ENCODE measurements at regions not wholly inside any gene's neighbourhood (a gene's known extent, or its start where the extent isn't known, plus 50 kb on each side); places are given as distances from the start of the nearest gene placed in this dataset.

DNA sequence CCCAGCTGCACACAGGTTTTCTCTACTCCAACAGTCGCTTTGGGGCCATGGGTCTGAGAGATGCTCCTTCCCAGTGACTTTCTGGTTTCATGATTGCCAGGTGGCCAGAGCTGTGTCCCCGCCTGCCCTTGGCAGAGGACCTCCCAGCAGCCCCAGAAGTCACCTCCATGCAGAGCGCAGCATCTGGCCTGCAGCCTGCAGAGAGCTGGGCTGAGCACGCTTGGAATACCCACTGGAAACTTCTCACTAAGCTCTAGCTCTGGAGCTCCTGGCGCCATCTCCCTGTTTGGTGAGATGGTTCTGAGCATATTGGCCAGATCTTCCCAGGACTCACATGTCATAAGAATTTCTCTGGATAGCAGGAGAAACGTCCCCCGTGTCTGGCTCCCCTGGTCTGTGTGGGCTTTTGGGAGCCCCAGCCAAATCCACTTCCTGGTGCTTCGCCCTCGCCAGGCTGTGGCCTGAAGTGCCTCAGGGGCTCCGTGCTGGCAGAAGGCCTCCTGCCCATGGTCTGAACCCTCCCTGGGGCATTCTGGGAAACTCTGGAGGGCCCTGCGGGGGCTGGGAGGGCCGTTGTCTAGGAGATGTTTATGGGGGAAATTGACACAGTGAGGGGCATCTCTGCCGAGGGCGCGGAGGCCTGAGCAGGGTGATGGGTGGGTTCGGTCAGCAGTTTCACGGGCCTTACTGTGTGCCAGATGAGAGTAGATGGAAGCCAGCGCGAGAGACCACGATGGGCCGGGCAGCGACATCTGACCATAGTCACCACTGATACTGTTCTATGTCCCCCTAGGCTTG, 73.2 kb upstream of the CIBAR2 start:
- peaks cover 19% of the 10 kb centered on the region for H3K36me3 ChIP-seq (ENCODE audit: low read depth)
- no peak for TF ChIP-seq EZH2 (IDR thresholded peaks at IDR 0.05; ENCODE audit: insufficient read depth, poor library complexity, severe bottlenecking)
- TF ChIP-seq EZH2phosphoT487 (IDR thresholded peaks at IDR 0.05; ENCODE audit: insufficient read depth, low read depth), result no peak
- H3K27me3 ChIP-seq (replicated peaks; ENCODE audit: insufficient read depth), result no peaks in the 10 kb centered on the region
- H3F3A ChIP-seq (ENCODE audit: insufficient read depth), result peaks cover 15% of the 10 kb centered on the region
- no peaks in the 10 kb centered on the region; the same call in 1 of the 2 replicates for H4K20me1 ChIP-seq (ENCODE audit: insufficient read depth)
- in situ Hi-C loops (cut with MboI), result no loop called here
- no peak overlapping the region for H3K9ac ChIP-seq
- peaks cover 100% of the 10 kb centered on the region for H3K79me2 ChIP-seq (ENCODE audit: insufficient read depth)
- H3K9me3 ChIP-seq (ENCODE audit: low read depth), result no peaks in the 10 kb centered on the region
- H3K4me3 ChIP-seq, result no peak overlapping the region
- no peak overlapping the region for H3K4me2 ChIP-seq (ENCODE audit: unreplicated experiment)
- H3K27ac ChIP-seq, result no peak overlapping the region
- no peak for DNase-seq
- WGBS, 2 experiments (ENCODE audit: low coverage in 1 of 2, low lambda C conversion rate in 2 of 2, missing lambda C conversion rate in 2 of 2), result 59 to 61% methylated on average over 21 to 22 of the region's 22 CpGs
- H3K9me2 ChIP-seq (ENCODE audit: insufficient read depth), result no peaks in the 10 kb centered on the region
- H2AFZ ChIP-seq, result no peak overlapping the region
- peaks cover 11% of the 10 kb centered on the region for H3K4me1 ChIP-seq (ENCODE audit: insufficient read depth)

DNA sequence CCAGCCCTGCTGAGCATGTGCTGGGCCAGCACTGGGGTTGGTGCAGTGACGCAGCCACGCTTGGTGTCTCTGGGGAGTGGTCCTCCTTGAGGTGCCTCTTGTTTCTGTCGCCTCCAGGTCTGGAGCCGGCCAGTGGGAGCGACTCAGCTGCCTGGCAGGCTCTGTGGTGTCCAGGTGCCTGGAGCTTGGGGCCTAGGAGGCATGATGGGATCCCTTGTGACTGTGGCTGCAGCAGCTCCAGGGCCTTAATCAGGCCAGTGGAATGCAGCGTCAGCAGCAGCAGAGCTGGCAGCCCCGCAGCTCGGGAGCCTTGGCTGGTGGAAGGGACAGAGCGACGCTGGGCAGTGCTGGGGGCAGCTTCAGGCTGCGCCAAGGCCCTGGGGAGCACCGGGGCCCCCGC, 74.7 kb upstream of the CIBAR2 start:
- Histone ChIP-seq H3K4me3 (no peak overlapping the region), H4K20me1 (ENCODE audit: insufficient read depth) (no peaks in the 10 kb centered on the region; the same call in 1 of the 2 replicates), H3K36me3 (ENCODE audit: low read depth) (peaks cover 19% of the 10 kb centered on the region), H3K9ac (peak overlapping the region; percentile 67), H3K4me1 (ENCODE audit: insufficient read depth) (peaks cover 11% of the 10 kb centered on the region), H3K79me2 (ENCODE audit: insufficient read depth) (peaks cover 100% of the 10 kb centered on the region), H2AFZ (no peak overlapping the region), H3F3A (ENCODE audit: insufficient read depth) (peaks cover 15% of the 10 kb centered on the region), H3K9me2 (ENCODE audit: insufficient read depth) (no peaks in the 10 kb centered on the region), H3K9me3 (ENCODE audit: low read depth) (no peaks in the 10 kb centered on the region), H3K27ac (peak overlapping the region; percentile 65), H3K4me2 (ENCODE audit: unreplicated experiment) (peak overlapping the region; percentile 16), H3K27me3 (replicated peaks; ENCODE audit: insufficient read depth) (no peaks in the 10 kb centered on the region)
- no peak for TF ChIP-seq EZH2phosphoT487 (IDR thresholded peaks at IDR 0.05; ENCODE audit: insufficient read depth, low read depth)
- in situ Hi-C loops (cut with MboI), result no loop called here
- peak; percentile 92 for DNase-seq
- WGBS, 2 experiments (ENCODE audit: low coverage in 1 of 2, low lambda C conversion rate in 2 of 2, missing lambda C conversion rate in 2 of 2), result 19 to 26% methylated on average over 13 of the region's 13 CpGs

DNA sequence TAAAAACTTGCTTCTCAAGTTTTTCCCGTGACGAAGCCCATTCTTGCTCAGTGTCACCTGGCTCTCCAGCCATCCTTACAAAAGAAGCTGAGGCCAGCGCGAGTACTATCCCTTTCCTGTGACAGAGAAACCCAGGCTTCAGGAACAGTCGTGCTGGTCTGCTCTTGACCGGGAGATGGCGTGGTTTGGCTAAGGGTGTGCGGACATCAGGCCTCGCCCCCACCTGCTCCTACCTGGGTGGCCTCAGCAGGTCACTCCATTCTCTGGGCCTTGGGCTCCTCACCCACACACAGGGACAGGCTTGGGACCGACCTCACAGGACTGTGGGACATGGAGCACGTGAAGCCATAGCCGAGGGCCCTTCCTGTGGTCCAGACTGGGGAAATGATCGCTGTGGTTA, 75.2 kb upstream of the CIBAR2 start:
- 73 to 80% methylated on average over 12 to 13 of the region's 13 CpGs for WGBS, 2 experiments (ENCODE audit: low coverage in 1 of 2, low lambda C conversion rate in 2 of 2, missing lambda C conversion rate in 2 of 2)
- H3K4me3 ChIP-seq, result no peak overlapping the region
- peaks cover 19% of the 10 kb centered on the region for H3K36me3 ChIP-seq (ENCODE audit: low read depth)
- TF ChIP-seq EZH2phosphoT487 (IDR thresholded peaks at IDR 0.05; ENCODE audit: insufficient read depth, low read depth), result no peak
- no peak for TF ChIP-seq EZH2 (IDR thresholded peaks at IDR 0.05; ENCODE audit: insufficient read depth, poor library complexity, severe bottlenecking)
- in situ Hi-C loops (cut with MboI), result no loop called here
- H3K9me3 ChIP-seq (ENCODE audit: low read depth), result no peaks in the 10 kb centered on the region
- no peaks in the 10 kb centered on the region for H3K9me2 ChIP-seq (ENCODE audit: insufficient read depth)
- peak overlapping the region; percentile 65 for H3K27ac ChIP-seq
- H3K4me2 ChIP-seq (ENCODE audit: unreplicated experiment), result peak overlapping the region; percentile 16
- H3K27me3 ChIP-seq (replicated peaks; ENCODE audit: insufficient read depth), result no peaks in the 10 kb centered on the region
- peaks cover 11% of the 10 kb centered on the region for H3K4me1 ChIP-seq (ENCODE audit: insufficient read depth)
- H4K20me1 ChIP-seq (ENCODE audit: insufficient read depth), result no peaks in the 10 kb centered on the region; the same call in 1 of the 2 replicates
- H3K9ac ChIP-seq, result peak overlapping the region; percentile 67
- H3K79me2 ChIP-seq (ENCODE audit: insufficient read depth), result peaks cover 100% of the 10 kb centered on the region
- H3F3A ChIP-seq (ENCODE audit: insufficient read depth), result peaks cover 15% of the 10 kb centered on the region
- H2AFZ ChIP-seq, result no peak overlapping the region
- DNase-seq, result no peak

DNA sequence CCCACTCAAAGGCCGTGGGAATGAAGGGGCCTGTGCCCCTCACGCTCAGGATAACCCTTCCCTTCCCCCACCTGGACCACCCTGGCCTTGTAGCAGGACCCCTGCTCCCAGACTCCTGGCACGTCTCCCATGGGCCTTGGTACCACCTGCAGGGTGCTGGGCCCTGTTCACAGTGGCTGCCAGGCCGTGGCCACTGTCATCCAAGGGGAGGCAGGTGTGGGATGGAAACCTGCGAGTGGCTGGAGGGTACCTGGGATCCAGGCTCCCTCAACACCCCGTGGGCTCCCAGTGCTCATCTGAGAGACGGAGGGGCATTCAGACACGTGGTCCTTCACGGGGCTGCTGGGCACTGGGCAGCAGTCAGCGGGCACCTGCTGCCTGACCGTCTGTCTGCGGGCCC, 75.6 kb upstream of the CIBAR2 start:
- Histone ChIP-seq H3K4me3 (no peak overlapping the region), H3K9me2 (ENCODE audit: insufficient read depth) (no peaks in the 10 kb centered on the region), H3K27me3 (replicated peaks; ENCODE audit: insufficient read depth) (no peaks in the 10 kb centered on the region), H3K9me3 (ENCODE audit: low read depth) (no peaks in the 10 kb centered on the region), H3K9ac (no peak overlapping the region), H3K27ac (no peak overlapping the region), H4K20me1 (ENCODE audit: insufficient read depth) (no peaks in the 10 kb centered on the region; the same call in 1 of the 2 replicates), H3F3A (ENCODE audit: insufficient read depth) (peaks cover 15% of the 10 kb centered on the region), H2AFZ (no peak overlapping the region), H3K4me2 (ENCODE audit: unreplicated experiment) (no peak overlapping the region), H3K36me3 (ENCODE audit: low read depth) (peaks cover 19% of the 10 kb centered on the region), H3K4me1 (ENCODE audit: insufficient read depth) (peaks cover 12% of the 10 kb centered on the region), H3K79me2 (ENCODE audit: insufficient read depth) (peaks cover 100% of the 10 kb centered on the region)
- no peak for DNase-seq
- TF ChIP-seq EZH2phosphoT487 (IDR thresholded peaks at IDR 0.05; ENCODE audit: insufficient read depth, low read depth) (no peak), EZH2 (IDR thresholded peaks at IDR 0.05; ENCODE audit: insufficient read depth, poor library complexity, severe bottlenecking) (no peak)
- in situ Hi-C loops (cut with MboI), result no loop called here
- WGBS, 2 experiments (ENCODE audit: low coverage in 1 of 2, low lambda C conversion rate in 2 of 2, missing lambda C conversion rate in 2 of 2), result 87 to 95% methylated on average over 12 of the region's 12 CpGs
